SH-SY5Y (cell line): ENCODE measurements at regions not wholly inside any gene's neighbourhood (a gene's known extent, or its start where the extent isn't known, plus 50 kb on each side); places are given as distances from the start of the nearest gene placed in this dataset.

Source experiments
- GATA2 ChIP-seq: IDR thresholded peaks from 2 replicates; pipeline ENCODE4 v1.6.1; 2011; ENCODE audit warnings: mild to moderate bottlenecking, low read depth, low read length
- GATA3 ChIP-seq: IDR thresholded peaks from 2 replicates; pipeline ENCODE4 v1.6.1; 2011; ENCODE audit warnings: low read depth, mild to moderate bottlenecking, low read length, moderate library complexity

DNA sequence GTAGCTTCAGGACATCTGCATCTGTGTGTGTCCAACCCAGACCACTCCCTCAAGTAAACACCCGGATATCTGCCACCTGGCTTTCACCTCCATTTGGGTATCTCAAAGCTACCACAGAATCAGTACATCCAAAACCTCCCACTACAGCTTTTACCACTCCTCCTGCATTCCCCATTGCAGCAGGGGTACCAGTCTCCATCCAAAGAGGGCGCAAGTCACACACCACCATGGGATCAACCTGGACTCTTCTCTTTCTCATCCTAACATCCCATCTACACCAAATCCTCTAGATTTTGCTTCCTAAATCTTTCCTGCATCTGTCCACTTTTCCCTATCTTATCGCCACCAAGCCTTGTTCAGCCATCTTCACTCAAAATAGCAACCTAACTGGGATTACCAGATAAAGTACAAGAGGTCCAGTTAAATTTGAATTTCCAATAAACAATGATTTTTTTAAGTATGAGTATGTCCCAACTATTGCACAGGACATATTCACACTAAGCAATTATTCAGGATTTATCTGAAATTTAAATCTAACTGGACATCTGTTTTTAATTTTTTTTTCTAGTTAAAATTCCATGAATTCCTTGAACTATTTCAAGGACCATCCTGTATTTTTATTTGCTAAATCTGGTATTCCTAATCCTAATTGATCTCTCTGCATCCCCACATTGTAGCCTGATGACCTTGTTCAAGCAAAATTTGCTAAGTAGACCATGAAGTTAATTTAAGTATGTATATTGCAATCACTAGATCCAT lies 164.3 kb upstream of the MLN start:
- TF ChIP-seq GATA2: no peak
- no peak for TF ChIP-seq GATA3

DNA sequence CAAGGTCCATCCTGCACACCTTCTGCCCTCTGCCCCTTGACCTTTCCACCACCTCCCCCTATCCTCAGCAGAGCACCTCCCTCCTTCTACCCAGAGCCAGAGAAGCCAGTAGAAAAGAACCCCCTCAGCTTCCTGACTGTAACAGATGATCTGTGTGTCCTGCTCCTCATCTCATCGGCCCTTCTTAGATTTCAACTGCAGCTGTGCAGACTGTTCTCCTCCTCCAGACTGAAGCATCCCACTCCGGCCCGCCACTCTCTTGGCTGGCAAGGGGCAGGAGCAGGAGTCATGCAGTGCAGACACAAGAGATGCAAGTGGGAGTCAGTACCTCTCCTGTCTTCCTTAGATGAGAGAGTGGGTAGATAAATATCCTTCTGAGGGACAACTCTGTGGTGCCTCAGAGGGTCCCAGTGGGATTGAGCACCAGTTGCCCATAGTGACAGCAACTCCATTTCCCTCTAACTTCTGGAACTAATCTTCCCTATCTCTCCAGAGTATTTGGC lies 163.5 kb upstream of the MLN start:
- TF ChIP-seq GATA3: no peak
- TF ChIP-seq GATA2: no peak

DNA sequence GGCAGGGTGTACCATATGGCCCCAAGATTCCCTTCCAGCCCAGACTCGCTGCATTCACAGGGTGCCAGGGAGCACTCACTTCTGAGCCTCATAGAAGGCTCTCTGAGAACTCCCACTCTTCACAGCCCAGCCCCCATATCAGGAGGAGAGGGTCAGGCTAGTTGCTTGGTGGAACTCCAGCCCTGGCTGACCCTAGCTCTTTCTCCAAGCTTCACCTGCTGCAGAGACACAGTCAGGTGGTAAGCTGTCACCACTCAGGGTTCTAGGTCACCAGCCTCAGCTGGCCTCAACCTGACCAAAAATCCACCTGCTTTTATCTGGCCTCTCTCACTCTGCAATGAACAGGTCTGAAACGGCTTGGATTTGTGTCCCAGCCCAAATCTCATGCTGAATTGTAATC lies 162.7 kb upstream of the MLN start:
- TF ChIP-seq GATA3 (no peak), GATA2 (no peak)

DNA sequence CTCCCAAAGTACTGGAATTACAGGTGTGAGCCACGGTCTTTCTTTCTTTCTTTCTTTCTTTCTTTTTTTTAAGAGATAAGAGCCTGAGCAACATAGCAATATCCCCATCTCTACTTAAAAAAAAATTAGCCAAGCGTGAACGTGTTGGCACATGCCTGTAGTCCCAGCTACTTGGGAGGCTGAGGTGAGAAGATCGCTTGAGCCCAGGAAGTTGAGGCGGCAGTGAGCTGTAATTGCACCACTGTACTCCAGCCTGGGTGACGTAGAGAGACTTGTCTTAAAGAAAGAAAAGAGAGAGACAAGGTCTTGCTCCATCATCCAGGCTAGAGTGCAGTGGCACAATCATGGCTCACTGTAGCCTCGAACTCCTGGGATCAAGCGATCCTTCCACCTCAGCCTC lies 162.0 kb upstream of the MLN start:
- no peak for TF ChIP-seq GATA3
- TF ChIP-seq GATA2: no peak

DNA sequence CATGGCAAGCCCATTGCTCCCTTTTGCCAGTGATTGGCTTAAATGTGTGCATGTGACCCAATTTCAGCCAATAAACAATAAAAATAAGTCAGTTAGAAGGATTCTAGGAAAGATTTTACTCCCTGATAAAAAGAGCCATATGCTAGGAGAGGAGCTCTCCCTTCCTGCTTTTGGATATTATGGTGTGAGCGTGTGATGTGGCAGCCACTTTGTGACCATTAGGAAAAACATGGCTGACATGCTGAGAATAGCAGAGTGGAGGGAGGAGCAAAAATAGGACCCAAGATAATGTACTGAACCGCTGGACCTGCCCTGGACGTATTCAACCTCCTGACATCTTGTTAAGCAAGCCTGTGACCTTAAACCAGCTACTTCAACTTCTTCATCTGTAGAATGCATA lies 160.6 kb upstream of the MLN start:
- no peak for TF ChIP-seq GATA3
- no peak for TF ChIP-seq GATA2

DNA sequence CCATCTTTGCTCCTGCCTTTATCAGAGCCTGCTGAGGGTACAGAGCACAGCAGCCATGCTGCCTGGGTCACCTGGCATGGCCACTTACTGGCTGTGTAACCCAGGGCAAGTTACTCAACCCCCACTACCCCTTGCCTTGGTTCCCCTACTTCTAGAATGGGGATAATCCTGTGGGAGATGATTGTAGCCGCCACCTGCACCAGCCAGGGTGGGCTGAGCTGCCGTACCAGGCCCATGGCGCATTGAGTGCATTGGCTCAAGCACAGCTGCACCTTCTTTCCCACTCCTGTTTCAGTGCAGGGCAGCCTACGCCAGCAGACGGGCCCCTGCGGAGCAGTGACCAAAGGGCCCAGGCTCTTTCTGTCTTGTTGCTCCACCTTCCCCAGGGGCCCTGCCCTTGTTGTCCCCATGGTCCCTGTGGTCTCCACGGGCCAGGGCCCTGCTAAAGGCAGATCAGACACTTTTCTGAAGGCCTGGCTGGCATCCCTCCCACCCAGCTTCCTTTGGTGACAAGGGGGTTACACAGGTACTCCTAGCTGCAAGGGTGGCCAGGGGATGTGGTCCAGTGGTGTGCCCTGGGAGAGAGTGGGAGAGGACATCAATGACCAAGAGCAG lies 159.4 kb upstream of the MLN start:
- TF ChIP-seq GATA3 (no peak), GATA2 (no peak)

DNA sequence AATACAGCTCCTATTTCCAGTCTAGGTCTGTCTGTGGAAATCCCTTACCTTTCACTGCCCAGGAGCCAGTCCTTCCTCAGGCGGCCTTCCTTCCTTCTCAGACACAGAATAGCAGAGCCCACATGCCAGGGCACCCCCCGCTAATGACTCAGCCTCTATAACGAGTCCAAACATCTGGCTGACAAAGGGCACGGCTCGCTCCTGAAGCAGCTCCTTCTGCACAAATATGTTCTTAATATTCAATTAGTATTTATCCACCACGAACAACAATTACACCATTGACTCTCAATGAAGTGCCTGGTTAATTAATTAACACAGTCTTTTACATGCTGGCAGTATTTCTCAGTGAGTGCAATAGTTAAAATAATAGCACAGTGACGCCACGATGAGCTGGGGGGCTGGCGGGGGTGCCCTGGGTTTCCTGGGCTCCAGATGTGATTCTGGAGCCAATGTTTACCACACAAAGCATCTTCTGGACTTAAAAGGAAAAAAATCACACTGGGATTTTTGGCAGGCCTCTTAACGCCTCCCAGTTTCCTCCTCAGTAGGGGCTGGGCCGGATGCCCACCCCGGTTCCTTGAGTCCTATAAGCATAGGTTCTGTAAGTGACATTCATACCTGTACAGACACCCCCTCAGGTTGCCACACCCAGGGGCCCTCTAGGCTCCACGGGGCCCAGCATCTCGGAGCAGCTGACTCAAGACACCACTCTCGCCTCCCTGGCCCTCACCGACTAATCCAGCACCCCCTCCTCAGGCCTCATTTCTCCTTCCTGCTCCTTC lies 158.6 kb upstream of the MLN start:
- no peak for TF ChIP-seq GATA3
- no peak for TF ChIP-seq GATA2

DNA sequence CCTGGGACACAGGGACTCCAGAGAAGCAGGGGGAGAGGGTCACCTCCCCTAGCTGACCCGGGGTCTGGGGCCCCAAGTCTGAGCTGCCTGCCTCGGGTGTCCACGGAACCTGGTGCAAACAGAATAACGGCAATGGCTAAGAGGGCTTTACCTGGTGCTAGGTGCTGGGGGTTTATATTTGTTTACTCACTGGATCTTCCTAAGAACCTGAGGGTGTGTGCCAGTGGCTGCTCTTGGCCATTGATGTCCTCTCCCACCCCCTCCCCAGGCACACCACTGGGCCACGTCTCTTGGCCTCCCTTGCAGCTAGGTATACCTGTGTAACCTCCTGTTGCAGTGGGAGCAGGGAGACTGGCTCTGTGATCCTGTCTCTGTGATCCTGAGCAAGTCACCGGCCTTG lies 157.9 kb upstream of the MLN start:
- no peak for TF ChIP-seq GATA3
- no peak for TF ChIP-seq GATA2

DNA sequence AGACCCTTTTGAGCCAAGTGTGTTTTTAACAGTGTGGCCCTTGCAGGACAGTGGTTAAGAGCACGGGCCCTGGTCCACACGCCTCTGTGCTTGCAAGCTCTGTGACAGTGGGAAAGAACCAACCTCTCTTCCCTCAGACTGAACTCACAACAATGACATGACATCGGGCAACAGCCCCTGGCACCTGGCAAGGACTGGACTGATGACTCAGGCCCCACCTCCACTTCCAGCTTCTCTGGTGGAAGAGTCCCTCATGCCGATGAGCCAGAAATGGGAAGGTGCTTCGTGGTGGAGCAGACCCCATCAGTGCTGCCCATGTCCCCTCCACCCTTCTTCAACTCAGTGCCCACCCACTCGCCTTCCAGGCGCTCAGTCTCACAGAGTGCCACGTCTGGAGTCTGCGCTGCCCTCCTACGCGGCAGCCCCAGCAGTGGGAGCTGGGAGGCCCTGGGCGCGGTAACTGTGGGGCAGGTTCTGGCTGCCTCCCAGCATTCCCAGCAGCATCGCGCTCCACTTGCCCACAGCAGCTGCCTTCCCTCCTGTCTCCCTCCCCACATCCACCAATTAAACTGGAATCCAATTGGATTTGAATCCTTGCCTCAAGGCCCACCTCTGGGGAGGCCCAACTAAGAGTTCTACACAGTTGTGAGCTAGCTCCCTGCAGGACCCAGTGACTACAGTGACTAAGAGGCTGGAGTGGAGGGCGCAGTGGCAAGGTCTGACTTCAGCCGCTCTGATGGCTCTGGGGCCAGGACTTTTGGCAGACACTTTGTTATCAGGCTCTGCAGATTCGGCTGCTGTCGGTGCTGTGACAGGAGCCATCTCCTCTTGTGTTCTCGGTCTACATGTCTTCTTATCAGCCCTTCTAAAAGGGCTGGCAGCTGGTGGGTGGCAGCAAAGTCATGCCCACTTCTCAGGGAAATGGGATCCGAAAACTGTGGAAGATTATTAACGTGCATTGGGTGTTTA lies 156.8 kb upstream of the MLN start:
- no peak for TF ChIP-seq GATA3
- TF ChIP-seq GATA2: no peak

DNA sequence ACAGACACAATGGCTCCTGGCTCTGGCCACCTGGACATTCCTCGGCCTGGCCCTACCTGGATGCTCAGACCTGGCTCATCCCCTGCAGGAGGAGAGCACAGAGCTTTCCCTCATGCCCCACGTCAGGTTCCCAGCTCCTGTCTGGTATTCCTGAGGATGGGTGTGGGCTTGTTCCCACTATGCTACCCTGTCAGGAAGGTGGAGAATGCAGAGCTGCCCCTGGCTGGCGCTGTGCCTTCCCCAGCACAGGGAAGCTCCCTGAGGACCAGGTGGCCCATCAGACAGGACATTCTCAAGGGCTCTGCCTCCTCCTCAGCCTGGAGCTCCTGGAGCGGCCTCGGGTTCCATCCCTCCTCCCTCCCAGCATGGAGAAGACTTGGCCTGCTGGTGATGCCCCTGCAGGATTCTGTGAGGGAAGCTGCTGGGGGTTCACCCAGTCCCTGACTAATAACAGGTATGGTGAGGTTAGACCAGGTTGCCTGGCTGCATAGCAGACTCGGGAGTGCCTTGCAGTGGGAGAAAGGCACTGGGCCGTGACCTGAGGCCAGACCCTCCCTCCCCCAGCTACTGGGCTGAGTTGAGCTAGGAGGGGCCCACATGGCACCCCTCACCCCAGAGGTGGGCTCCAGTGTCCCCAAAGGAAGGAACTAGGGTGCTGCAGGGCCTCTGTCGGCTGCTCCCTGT lies 156.0 kb upstream of the MLN start:
- no peak for TF ChIP-seq GATA3
- TF ChIP-seq GATA2: no peak

DNA sequence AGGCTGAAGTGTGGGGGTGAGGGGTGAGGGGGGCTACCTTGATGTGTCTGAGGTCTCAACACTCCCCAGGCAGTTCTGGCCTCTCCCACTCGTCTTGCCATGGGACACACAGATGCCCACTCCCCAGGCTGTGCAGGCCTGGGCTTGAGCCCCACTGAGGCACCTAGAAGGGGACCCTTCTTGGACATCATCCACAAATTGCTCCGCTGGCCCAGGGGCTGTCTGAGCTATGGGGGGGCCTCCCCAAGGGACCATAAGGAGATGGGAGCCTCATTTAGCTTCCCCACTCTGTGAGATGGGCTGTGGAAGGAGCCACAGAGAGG lies 155.5 kb upstream of the MLN start:
- no peak for TF ChIP-seq GATA2

DNA sequence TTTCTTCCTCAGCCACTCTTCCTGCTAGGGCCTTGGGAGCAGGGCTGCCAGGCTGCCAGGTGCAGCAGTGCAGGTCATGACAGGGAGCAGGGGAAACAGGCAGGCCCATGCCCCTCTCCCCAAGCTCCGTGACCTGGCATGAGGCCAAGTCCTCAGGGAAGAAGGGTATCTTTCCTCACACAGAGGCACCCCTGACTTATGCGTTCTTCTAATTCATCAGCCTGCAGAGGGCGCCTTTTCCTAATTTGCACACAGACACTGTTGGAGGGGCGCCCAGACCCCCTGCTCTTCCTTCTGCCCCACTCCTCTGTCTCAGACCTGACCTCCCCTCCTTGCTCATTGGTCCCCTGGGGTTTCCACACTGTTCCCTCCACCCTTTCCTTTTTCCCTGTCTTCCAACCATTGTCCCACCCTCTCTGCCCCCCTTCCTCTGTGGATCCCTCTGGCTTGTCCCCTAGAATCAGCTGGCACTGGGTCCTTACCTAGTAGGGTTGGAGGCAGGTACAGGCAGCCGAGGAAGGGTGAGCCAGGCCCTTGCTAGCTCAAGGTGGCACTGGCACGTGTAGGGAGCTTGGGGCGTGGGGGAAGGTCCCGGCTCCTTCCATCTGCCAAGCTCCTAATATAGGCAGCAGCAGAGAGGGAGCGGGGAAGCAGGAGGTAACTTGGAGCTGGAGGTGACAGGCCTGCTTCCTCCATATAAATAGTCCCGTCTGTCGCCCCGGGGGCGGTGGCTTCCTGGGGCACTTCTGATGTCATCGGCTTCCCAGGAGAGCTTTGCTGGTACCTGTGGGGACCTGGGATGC lies 154.9 kb upstream of the MLN start:
- TF ChIP-seq GATA2: no peak
- TF ChIP-seq GATA3: no peak

DNA sequence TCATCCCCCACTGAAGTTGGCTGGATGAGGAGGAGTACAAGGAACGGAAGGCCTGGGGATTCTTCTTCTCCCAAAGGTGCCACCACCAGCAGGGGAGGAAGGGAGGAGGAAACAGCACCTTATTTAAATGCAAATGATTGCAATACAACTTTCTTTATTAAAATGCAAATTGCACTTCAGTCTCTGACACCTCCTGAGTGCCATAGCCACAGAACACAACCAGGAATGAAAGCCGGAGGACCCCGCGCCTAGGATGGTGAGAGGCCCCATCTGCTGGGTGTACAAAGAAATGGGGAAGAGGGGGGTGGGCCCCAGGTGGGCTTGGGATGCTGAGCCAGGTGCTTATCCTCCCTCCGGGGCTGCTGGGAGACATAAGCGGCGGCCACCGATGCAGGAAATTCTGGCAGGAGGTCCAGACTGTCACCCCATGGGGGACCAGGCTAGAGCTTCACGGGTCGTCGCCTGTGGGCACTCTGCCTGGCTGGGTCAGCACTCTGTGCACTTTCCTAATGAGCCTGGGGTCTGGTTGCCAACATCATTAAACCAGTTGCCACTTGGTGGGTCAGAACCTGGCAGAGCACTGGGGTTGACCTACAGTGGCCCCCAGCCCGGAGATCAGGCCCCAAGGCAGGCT lies 154.2 kb upstream of the MLN start:
- TF ChIP-seq GATA3: no peak
- no peak for TF ChIP-seq GATA2
